ENCODE measurements at regions not wholly inside any gene's neighbourhood (a gene's known extent, or its start where the extent isn't known, plus 50 kb on each side); places are given as distances from the start of the nearest gene placed in this dataset.

DNA sequence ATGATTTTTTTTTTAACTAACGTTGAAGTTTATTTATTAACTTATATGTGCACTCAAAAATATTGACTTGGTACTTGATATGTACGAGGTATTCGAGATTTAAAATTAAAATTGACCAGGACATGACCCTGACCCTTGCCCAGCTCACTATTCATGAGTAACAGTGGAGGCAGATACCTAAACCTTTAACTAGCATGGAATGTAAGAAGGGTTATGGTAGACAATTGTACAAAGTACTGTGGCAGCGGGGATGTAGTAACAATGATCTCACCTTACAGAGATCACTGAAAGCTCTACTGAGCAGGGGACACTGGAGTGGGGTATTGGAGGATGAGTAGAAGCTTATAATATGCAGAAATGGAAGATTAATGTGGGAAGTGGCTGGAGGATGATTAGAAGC, 60.8 kb downstream of the ADRA2A start:
- TF ChIP-seq NFE2L2 (conservative IDR thresholded peaks at IDR 0.05; ENCODE audit: low read length), result no peak
- TF ChIP-seq, protein P1, sequence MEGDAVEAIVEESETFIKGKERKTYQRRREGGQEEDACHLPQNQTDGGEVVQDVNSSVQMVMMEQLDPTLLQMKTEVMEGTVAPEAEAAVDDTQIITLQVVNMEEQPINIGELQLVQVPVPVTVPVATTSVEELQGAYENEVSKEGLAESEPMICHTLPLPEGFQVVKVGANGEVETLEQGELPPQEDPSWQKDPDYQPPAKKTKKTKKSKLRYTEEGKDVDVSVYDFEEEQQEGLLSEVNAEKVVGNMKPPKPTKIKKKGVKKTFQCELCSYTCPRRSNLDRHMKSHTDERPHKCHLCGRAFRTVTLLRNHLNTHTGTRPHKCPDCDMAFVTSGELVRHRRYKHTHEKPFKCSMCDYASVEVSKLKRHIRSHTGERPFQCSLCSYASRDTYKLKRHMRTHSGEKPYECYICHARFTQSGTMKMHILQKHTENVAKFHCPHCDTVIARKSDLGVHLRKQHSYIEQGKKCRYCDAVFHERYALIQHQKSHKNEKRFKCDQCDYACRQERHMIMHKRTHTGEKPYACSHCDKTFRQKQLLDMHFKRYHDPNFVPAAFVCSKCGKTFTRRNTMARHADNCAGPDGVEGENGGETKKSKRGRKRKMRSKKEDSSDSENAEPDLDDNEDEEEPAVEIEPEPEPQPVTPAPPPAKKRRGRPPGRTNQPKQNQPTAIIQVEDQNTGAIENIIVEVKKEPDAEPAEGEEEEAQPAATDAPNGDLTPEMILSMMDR (IDR thresholded peaks at IDR 0.05), result no peak
- no peak for TF ChIP-seq POLR2A (IDR thresholded peaks at IDR 0.05; ENCODE audit: low read length)
- TF ChIP-seq BHLHE40 (IDR thresholded peaks at IDR 0.05; ENCODE audit: low read depth, low read length), result no peak
- no peak for TF ChIP-seq CEBPB (IDR thresholded peaks at IDR 0.05)
- no peak for TF ChIP-seq KDM5A (IDR thresholded peaks at IDR 0.05)
- TF ChIP-seq RCOR1 (IDR thresholded peaks at IDR 0.05; ENCODE audit: low read depth, low read length), result no peak
